ENCODE measurements at regions not wholly inside any gene's neighbourhood (a gene's known extent, or its start where the extent isn't known, plus 50 kb on each side); places are given as distances from the start of the nearest gene placed in this dataset.
"Not testable (repeated sequence)": the region's sequence is repeated elsewhere in the genome, so short reads cannot be mapped to it uniquely, and the experiment has no call there.

- no peak for DNase-seq
These were observed 89.1 kb upstream of the USP24 start for GRCh38 chr1:55304229-55304740.

GRCh38 chr1:55302972-55303371, 87.8 kb upstream of the USP24 start:
- DNase-seq = no peak

- DNase-seq = no peak
These were observed 86.7 kb upstream of the USP24 start for GRCh38 chr1:55301912-55302311.

GRCh38 chr1:55300975-55301374, 85.8 kb upstream of the USP24 start:
- DNase-seq = no peak

GRCh38 chr1:55298167-55298894, 83.2 kb upstream of the USP24 start:
- DNase-seq = no peak

GRCh38 chr1:55296247-55296646, 81.1 kb upstream of the USP24 start:
- DNase-seq = not testable (repeated sequence)

GRCh38 chr1:55289614-55290013, 74.5 kb upstream of the USP24 start:
- no peak for DNase-seq

GRCh38 chr1:55289042-55289441, 73.9 kb upstream of the USP24 start:
- no peak for DNase-seq

- no peak for DNase-seq
These were observed 73.1 kb upstream of the USP24 start for GRCh38 chr1:55288245-55288644.

GRCh38 chr1:55287723-55288122, 72.6 kb upstream of the USP24 start:
- no peak for DNase-seq

- no peak for DNase-seq
These were observed 71.9 kb upstream of the USP24 start for GRCh38 chr1:55286856-55287602.

- DNase-seq = no peak
These were observed 70.7 kb upstream of the USP24 start for GRCh38 chr1:55285834-55286233.

GRCh38 chr1:55284856-55285255, 69.7 kb upstream of the USP24 start:
- DNase-seq = peak; percentile 8

- no peak for DNase-seq
These were observed 66.9 kb upstream of the USP24 start for GRCh38 chr1:55282058-55282457.

- no peak for DNase-seq
These were observed 65.6 kb upstream of the USP24 start for GRCh38 chr1:55280731-55281130.

GRCh38 chr1:55279627-55280026, 64.5 kb upstream of the USP24 start:
- DNase-seq = no peak

- no peak for DNase-seq
These were observed 63.2 kb upstream of the USP24 start for GRCh38 chr1:55278378-55278777.

GRCh38 chr1:55277377-55278130, 62.4 kb upstream of the USP24 start:
- DNase-seq = peak; percentile 56

- DNase-seq = no peak
These were observed 61.7 kb upstream of the USP24 start for GRCh38 chr1:55276671-55277376.

- DNase-seq = no peak
These were observed 60.8 kb upstream of the USP24 start for GRCh38 chr1:55275941-55276341.

GRCh38 chr1:55275151-55275748, 60.1 kb upstream of the USP24 start:
- DNase-seq = no peak

- DNase-seq = no peak
These were observed 57.8 kb upstream of the USP24 start for GRCh38 chr1:55272994-55273393.
